DMS 273 (cell line): ENCODE measurements at regions not wholly inside any gene's neighbourhood (a gene's known extent, or its start where the extent isn't known, plus 50 kb on each side); places are given as distances from the start of the nearest gene placed in this dataset.

Experiments used
- DNase-seq: peaks from one replicate; lab custom pipeline; 2025; ENCODE audit not compliant: unreplicated experiment; lab: John Stamatoyannopoulos, UW

DNA sequence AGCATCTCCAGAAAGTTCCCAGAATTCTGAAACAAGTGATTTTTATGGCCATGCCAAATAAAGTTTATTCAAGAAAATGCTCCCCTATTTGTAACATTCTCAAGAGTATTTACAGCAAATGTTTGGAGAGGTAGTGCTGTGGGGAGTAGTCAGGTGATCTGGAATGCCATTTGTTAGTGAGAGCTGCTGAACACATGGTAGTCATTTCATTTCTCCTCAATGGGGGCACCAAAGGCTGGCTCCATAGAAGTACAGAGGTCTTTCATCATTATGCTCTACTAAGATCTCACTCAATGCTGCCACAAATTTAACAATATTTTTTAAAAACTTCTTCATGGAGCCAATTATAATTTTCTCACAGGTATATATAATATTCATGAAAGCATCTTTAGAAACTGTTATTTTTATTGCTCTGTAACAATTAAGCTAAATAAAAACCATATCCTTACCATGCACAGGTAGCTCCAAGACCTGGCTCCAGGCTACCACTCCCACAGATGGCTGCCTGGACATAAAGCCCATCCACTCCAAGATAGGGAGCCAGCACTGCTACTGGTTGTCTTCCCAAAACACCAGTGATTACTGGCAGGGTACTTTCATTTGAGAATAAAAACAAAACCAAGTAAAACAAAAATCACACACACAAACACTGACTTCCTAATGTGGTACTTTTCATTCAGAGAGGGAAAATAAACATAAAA, 200.8 kb downstream of the PLK2 start:
- no peak for DNase-seq

GRCh38 chr5:58255970-58256369, 203.9 kb downstream of the PLK2 start:
- no peak for DNase-seq

GRCh38 chr5:58255386-58255785, 204.5 kb downstream of the PLK2 start:
- DNase-seq: no peak

DNA sequence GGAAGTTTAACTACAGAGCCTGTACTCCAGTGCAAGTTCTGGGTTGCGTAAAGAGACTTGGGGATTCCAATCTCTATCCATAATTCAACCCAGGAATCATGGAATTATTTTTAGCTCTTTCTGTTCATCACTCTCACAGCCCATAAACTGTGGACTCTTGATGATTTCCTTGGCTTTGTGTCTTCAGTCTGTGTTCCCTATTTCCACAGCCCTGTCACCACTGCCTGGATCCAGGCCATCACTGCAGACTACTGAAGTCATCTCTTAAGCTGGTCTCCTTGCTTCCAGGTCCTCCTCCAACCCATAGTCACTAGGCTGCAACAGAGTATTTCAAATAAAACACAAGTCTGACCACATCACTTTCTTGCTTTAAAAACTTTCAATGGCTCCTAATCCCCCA, 211.7 kb downstream of the PLK2 start:
- DNase-seq: no peak

DNA sequence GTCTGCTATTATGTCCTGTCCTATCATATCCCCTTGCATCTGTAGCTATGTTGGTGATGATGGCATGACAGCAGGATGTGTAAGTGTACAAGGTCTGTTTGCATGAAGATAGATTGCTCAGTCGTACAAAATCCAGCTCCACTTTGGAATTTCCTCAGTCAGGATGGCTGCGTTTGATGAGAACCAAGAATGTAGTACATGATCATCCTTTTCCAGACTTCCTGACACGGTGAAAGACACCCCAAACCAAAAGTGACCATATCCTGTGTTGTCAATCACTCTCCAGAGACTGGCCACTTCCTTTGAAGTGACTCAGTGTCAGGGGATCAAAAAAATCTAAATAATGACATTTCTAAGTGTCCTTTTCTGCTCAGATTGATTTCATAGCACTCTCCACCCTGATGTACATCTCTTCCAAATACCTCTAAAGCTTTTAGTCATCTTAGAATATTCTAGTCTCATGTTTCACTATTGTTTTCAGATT, 213.4 kb downstream of the PLK2 start:
- DNase-seq: no peak

GRCh38 chr5:58245476-58245840, 214.4 kb downstream of the PLK2 start:
- no peak for DNase-seq

DNA sequence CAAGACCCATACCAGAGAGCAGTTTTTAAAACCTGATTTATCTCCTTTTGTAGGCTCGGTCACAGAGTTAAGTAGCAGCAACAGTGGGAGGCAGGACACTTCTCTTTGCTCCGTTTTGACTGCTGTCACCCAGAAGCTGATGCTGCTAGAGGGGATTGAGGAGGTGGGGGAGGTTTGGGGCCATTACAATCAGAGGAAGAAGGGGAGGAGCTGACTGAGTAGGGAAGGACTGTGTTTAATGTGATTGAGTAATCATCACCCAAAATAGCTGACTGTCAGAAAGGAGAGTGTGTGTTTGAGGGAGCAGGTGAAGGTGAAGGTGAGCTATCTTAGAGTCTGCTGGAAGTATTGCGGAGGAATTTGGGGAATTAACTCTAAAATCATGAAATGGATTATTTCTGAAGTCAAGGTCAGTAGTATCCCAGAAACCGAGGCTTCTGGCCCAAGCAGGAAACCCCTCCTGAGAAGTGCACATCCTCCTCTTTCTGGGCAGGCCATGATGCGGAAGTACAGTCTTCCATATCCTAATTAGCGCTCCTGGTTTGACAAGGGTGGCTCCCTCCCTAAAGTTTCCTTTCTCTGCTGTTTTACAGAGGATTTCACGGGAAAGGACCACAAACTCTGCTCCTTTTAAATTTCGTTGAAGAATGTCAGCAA, 214.9 kb downstream of the PLK2 start:
- no peak for DNase-seq

DNA sequence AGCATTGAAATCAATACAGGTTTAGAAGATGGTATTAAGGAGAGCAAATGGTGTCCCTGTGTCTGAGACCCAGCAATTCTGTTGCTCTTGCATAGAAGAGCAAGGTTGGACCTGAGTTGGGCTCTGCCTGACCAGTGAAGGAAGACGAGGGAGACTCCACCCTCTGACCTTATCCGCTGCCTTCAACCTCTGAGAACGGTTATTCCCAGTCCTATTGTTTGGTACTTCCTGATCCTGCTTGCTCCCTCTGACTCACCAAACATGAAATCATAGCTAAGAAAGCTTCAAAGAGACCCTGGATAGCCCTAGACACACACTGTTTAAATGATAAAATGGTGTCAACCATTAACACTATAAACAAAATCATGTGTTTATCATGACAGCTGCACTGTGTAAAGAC, 218.5 kb downstream of the PLK2 start:
- DNase-seq: no peak

- DNase-seq: no peak
Measured at GRCh38 chr5:58240322-58240721, 219.6 kb downstream of the PLK2 start.

- no peak for DNase-seq
Measured at GRCh38 chr5:58239731-58240130, 220.2 kb downstream of the PLK2 start.

DNA sequence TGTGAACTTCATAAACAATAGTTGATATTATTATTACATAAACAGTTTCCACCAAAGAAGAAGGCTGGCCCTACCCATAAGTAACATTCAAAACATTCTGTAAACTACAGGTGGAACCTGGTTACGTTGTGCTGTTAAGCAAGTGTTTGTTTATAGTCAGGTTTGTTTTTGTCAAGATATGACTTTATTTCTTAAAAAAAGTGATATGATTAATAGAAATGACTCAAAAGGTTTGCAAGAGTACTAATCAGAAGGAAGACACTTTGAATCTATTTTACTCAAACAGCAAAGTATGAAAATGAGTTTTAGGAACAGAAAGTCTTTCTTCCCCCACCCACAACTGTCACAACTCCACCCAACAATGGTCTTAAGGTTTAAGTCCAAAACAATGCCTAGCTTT, 220.8 kb downstream of the PLK2 start:
- DNase-seq: no peak

GRCh38 chr5:58236498-58236897, 223.4 kb downstream of the PLK2 start:
- no peak for DNase-seq

- no peak for DNase-seq
Measured at GRCh38 chr5:58235299-58235698, 224.6 kb downstream of the PLK2 start.

DNA sequence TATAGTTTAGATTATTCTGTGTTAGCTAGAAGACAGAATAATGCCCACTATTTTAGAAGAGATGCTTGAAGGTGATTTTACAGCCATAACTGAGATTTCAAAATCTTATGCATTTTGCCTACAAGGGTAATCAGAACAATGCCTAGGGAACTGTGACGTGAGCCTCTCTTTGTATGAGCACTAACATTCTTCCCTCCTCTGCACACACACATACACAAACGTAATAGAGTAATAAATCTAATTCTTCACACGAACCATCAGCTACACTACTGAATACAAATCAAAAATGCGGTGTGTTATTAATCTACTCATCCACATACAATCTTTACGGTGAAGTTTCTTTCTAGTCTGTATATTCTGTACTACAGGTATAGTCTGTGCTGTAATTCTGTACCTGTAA, 227.8 kb downstream of the PLK2 start:
- no peak for DNase-seq

DNA sequence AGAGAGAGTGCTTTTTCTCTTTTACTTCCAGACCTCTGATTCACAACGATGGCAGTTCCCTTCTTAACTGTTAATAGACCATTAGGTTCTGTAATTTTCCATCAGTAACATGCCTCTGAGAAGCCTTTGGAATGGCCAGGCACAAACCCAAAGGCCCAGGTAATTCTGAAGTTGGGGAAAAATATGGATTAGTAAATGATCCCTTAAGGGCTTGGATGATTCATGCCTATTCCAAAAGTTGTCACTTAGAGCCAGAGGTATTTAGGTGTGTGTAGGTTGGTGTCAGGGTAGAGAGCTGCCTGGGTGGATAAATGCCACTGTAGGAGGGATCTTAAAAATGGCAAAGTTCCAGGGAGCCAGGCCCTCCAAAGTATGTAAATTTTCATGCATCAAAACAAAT, 228.8 kb downstream of the PLK2 start:
- DNase-seq: no peak

- DNase-seq: no peak
Measured at GRCh38 chr5:58228896-58229295, 231.0 kb downstream of the PLK2 start.

DNA sequence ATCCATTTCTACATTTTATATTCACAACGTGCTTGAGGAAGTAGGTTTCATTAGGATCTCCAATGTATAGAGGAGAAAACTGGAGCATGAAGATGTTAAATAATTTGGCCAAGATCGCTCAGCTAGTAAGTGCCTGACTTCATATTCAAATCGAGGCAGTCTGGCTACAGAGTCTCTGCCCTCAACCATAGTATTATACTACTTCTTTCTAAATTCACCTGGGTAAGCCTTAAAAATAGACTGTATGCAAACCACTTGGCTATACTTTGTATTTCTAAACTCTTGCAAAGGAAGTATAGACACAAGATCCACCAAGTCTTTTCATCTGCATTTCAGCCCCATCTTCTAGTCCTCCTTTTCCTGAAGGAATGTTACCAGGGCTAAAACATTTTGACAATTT, 232.0 kb downstream of the PLK2 start:
- DNase-seq: no peak

DNA sequence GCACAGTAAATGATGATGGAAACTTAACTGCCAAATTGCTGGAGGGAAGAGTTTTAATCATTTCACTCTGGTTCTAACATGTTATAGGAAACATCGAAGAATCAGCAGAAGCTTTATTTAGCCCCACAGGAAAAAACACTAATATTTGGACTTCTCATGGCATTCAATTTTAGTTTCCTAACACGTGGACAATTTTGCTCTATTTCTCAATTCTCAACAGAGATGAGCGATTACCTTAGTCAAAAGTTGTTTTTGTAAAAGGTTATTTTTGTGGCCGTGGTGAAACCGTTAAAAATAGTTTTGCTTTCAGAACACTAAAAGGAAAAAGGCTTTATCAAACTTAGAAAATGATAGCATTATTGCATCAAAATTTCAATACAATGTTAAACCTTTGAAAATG, 235.2 kb downstream of the PLK2 start:
- no peak for DNase-seq

DNA sequence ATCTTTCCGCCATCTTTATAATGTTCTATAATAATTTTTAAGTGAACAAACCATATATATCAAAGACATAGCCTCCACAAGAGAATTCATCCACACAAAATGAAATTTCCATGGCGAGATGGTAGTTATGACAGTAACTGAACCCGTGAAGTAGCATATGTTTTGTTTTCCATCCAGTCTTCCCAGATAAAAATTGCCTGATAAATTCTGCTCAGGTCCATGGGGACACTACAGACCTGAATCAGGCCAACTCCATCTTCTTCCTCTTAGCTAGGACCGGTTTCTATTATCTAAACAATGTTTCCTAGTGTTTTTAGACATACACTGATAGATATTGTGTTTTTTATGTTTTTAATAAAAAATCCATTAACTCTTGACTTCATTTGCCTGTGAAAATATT, 235.7 kb downstream of the PLK2 start:
- DNase-seq: no peak

DNA sequence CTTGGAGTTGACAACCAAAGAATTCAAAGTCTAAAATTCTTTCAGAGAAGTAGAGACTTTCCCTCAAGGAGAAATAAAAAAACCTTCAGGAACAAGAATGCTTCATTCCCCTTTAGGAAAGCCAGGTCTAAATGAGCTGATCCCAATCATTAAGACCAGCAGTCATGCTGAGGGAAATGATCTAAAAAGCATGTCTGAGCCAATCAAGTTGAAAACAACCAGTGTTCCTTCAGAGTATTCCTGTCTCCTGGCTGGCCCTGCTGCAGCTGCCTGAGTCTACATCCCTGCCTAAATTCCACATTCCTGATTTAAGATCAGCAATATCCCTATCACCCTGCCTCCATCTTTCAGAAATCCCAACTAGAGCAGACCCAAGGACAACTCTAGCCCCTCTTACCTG, 244.5 kb downstream of the PLK2 start:
- no peak for DNase-seq

DNA sequence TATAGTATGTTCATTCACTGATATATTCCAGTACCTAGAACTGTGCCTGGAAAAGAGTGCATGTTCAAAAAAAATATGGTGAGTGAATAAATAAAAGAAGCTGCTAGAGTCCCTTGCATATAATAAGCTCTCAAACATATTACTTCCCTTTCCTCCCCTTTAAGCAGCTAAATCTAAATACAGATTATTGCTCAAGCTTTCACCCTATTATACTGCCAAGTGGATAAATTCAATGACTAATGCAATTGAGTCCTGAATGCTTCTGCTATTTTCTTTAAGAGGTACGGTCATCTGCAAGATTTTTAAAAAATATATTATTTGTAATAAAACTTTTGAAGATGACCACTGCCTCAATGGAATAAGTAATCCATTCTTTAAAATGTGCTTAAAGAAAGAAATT, 248.4 kb downstream of the PLK2 start:
- DNase-seq: no peak

DNA sequence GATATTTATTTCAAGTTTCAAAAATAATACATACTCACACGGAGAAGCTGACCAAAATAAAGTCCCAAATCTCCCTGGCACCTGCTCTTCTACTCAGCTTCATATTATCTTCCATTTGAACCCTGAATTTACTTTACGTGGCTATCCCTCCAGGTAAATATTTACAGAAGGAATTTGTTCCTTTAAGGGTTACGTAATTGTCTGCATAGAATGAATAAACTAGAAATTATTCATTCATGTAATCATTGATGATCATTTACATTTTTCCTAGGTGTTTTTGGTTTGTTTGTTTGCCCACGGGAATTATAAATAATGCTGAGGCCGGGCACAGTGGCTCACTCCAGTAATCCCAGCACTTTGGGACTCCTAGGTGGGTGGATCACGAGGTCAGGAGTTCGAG, 251.2 kb downstream of the PLK2 start:
- DNase-seq: no peak

- DNase-seq: no peak
Measured at GRCh38 chr5:58207076-58207475, 252.8 kb downstream of the PLK2 start.
